Activated naive CD4-positive, alpha-beta T cell treated with anti-CD3 and anti-CD28 coated beads for 36 hours (primary cell): ENCODE measurements at regions not wholly inside any gene's neighbourhood (a gene's known extent, or its start where the extent isn't known, plus 50 kb on each side); places are given as distances from the start of the nearest gene placed in this dataset.
"Not testable (repeated sequence)": the region's sequence is repeated elsewhere in the genome, so short reads cannot be mapped to it uniquely, and the experiment has no call there.

ENCODE experiments used
- CTCF ChIA-PET: fragments of 350-600 bp; sonication (Branson Sonifier 250); formaldehyde crosslinking; loops from one replicate; lab custom pipeline; 2021; ENCODE audit warnings: antibody characterized with exemption; lab: Charles Lee
- DNase-seq: peaks from one replicate; pipeline ENCODE4 v3.0.0-alpha.2; 2020
- H3K27ac Mint-ChIP-seq: one replicate; pipeline ENCODE4 v1.8.0; 2021; ENCODE audit warnings: mild to moderate bottlenecking, mixed read lengths
- H3K27me3 Mint-ChIP-seq: one replicate; pipeline ENCODE4 v1.8.0; 2021; ENCODE audit warnings: low read depth, mixed read lengths
- H3K36me3 Mint-ChIP-seq: one replicate; pipeline ENCODE4 v1.8.0; 2021; ENCODE audit warnings: low read depth, mixed read lengths
- H3K4me1 Mint-ChIP-seq: one replicate; pipeline ENCODE4 v1.8.0; 2021; ENCODE audit warnings: low read depth, mixed read lengths
- H3K4me3 Mint-ChIP-seq: one replicate; pipeline ENCODE4 v1.8.0; 2021; ENCODE audit warnings: mild to moderate bottlenecking, moderate library complexity, mixed read lengths
- H3K9me3 Mint-ChIP-seq: one replicate; pipeline ENCODE4 v1.8.0; 2021; ENCODE audit warnings: mixed read lengths
- intact Hi-C: fragments of 100-400 bp; cut with micrococcal nuclease; formaldehyde crosslinking; loops from one replicate; pipeline ENCODE4 v1.15.1; 2023

DNA sequence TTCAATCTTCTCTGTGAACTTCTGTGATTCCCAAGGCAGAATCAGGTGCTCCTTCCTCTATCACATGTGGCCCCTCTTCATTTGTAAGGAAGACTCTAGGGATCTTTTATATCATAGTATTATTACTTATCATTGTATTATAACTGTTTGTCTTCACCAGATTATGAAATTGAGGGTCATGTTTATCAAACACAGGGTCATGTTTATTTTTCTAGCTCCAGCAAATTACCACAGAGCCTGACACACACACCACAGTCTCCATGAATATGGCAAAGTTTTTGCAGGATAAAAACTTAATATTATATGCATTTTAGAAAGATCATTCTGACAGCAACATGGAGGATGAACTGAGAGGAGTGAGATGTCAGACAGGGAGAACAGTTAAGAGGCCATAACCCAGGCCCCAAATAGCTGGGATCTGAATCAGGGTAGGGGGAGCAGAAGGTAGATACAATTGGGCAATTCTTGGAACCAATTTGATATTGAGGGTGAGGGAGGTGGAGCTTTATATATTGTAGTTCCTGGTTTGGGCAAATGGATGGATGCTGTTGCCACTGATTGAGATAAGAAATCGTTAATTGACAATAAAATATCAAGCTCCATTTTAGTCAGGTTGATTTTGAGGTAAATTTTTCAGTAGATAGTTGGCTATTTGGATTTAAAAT, 130.7 kb downstream of the DHRS2 start:
- Mint-ChIP-seq H3K4me3 (no peak overlapping the region), H3K4me1 (no peaks in the 10 kb centered on the region)
- intact Hi-C loops = no loop called here

GRCh38 chr14:23769221-23769728, 133.1 kb downstream of the DHRS2 start:
- H3K9me3 Mint-ChIP-seq, H3K36me3 Mint-ChIP-seq, H3K27ac Mint-ChIP-seq, DNase-seq, intact Hi-C loops, CTCF ChIA-PET, H3K4me3 Mint-ChIP-seq, H3K4me1 Mint-ChIP-seq: not testable (repeated sequence)
- peaks cover 14% of the 10 kb centered on the region for H3K27me3 Mint-ChIP-seq

More for the DNA sequence above, 130.7 kb downstream of the DHRS2 start:
- no peak overlapping the region for H3K27ac Mint-ChIP-seq
- CTCF ChIA-PET = no interaction called here
- DNase-seq = no peak
- H3K27me3 Mint-ChIP-seq = peaks cover 9% of the 10 kb centered on the region
- no peaks in the 10 kb centered on the region for H3K36me3 Mint-ChIP-seq
- no peaks in the 10 kb centered on the region for H3K9me3 Mint-ChIP-seq

DNA sequence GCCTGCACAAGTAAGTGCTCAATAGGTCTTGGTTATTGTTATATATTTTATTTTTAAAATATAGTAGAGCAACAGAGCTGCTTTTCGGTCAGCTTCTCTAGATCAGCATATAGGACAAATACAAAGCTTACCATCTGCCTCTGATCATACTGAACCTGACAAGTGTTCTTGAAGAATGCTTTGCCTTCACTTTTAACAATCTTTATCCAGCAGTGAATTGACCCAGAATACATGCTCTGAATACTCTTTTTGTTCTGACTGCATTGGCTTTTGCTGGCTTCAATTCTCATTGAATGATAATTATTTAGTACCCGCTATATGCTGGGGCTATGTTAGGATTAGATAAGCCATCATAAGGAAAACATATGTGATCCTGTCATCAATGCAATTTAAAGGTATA, 137.8 kb downstream of the DHRS2 start:
- no peak overlapping the region for H3K4me3 Mint-ChIP-seq
- no peak overlapping the region for H3K27ac Mint-ChIP-seq
- H3K9me3 Mint-ChIP-seq = no peaks in the 10 kb centered on the region
- intact Hi-C loops = no loop called here
- peaks cover 17% of the 10 kb centered on the region for H3K27me3 Mint-ChIP-seq
- H3K36me3 Mint-ChIP-seq = no peaks in the 10 kb centered on the region
- CTCF ChIA-PET = no interaction called here
- H3K4me1 Mint-ChIP-seq = no peaks in the 10 kb centered on the region
- DNase-seq = no peak

- H3K27me3 Mint-ChIP-seq = peaks cover 15% of the 10 kb centered on the region
- DNase-seq = no peak
- H3K9me3 Mint-ChIP-seq = no peaks in the 10 kb centered on the region
- H3K36me3 Mint-ChIP-seq = no peaks in the 10 kb centered on the region
- no peak overlapping the region for H3K4me3 Mint-ChIP-seq
- intact Hi-C loops = no loop called here
- CTCF ChIA-PET = no interaction called here
- no peak overlapping the region for H3K27ac Mint-ChIP-seq
- H3K4me1 Mint-ChIP-seq = no peaks in the 10 kb centered on the region
These were observed 140.1 kb downstream of the DHRS2 start for GRCh38 chr14:23776296-23776695.

DNA sequence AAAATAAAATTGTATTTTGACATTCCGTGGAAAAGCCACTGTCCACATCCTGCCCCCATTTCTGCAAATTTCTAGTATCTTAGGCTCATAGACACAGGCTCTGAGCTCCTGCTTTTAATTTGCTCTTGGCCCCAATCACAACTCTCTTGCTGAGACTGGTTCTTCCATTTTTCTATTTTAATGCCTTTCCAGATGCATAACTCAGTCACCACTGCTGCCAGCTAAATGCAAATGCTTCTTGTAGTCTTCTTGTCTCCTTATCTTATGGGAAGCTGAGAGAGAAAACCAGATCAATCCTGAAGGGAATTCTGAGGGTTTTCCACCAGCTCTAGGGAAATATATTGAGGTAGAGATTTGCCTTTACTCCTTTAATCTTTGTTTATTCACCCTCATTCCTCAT, 149.0 kb downstream of the DHRS2 start:
- intact Hi-C loops = no loop called here
- Mint-ChIP-seq H3K4me3 (no peak overlapping the region), H3K27ac (no peak overlapping the region), H3K27me3 (peaks cover 5% of the 10 kb centered on the region), H3K4me1 (no peaks in the 10 kb centered on the region), H3K9me3 (no peaks in the 10 kb centered on the region), H3K36me3 (no peaks in the 10 kb centered on the region)
- CTCF ChIA-PET = no interaction called here
- no peak for DNase-seq

- H3K27ac Mint-ChIP-seq = no peak overlapping the region
- CTCF ChIA-PET = no interaction called here
- H3K9me3 Mint-ChIP-seq = no peaks in the 10 kb centered on the region
- H3K4me3 Mint-ChIP-seq = no peak overlapping the region
- intact Hi-C loops = no loop called here
- no peaks in the 10 kb centered on the region for H3K36me3 Mint-ChIP-seq
- no peaks in the 10 kb centered on the region for H3K4me1 Mint-ChIP-seq
- peaks cover 5% of the 10 kb centered on the region for H3K27me3 Mint-ChIP-seq
- DNase-seq = no peak
These were observed 151.3 kb downstream of the DHRS2 start for GRCh38 chr14:23787436-23787835.

- no peaks in the 10 kb centered on the region for H3K36me3 Mint-ChIP-seq
- DNase-seq = no peak
- no peak overlapping the region for H3K27ac Mint-ChIP-seq
- no peak overlapping the region for H3K4me3 Mint-ChIP-seq
- peaks cover 5% of the 10 kb centered on the region for H3K27me3 Mint-ChIP-seq
- H3K9me3 Mint-ChIP-seq = no peaks in the 10 kb centered on the region
- intact Hi-C loops = no loop called here
- CTCF ChIA-PET = no interaction called here
- H3K4me1 Mint-ChIP-seq = no peaks in the 10 kb centered on the region
These were observed 153.5 kb downstream of the DHRS2 start for GRCh38 chr14:23789696-23790095.

- H3K27ac Mint-ChIP-seq = no peak overlapping the region
- H3K4me3 Mint-ChIP-seq = no peak overlapping the region
- no peaks in the 10 kb centered on the region for H3K9me3 Mint-ChIP-seq
- CTCF ChIA-PET = no interaction called here
- intact Hi-C loops = no loop called here
- no peaks in the 10 kb centered on the region for H3K36me3 Mint-ChIP-seq
- H3K4me1 Mint-ChIP-seq = no peaks in the 10 kb centered on the region
- H3K27me3 Mint-ChIP-seq = peaks cover 2% of the 10 kb centered on the region
- DNase-seq = no peak
These were observed 157.4 kb downstream of the DHRS2 start for GRCh38 chr14:23793532-23793931.

GRCh38 chr14:23800811-23801210, 152.8 kb upstream of the DHRS4 start:
- Mint-ChIP-seq H3K27me3 (peaks cover 5% of the 10 kb centered on the region), H3K36me3 (no peaks in the 10 kb centered on the region), H3K4me1 (no peaks in the 10 kb centered on the region), H3K4me3 (no peak overlapping the region), H3K9me3 (peaks cover 12% of the 10 kb centered on the region), H3K27ac (no peak overlapping the region)
- intact Hi-C loops = no loop called here
- DNase-seq = no peak
- CTCF ChIA-PET = no interaction called here

DNA sequence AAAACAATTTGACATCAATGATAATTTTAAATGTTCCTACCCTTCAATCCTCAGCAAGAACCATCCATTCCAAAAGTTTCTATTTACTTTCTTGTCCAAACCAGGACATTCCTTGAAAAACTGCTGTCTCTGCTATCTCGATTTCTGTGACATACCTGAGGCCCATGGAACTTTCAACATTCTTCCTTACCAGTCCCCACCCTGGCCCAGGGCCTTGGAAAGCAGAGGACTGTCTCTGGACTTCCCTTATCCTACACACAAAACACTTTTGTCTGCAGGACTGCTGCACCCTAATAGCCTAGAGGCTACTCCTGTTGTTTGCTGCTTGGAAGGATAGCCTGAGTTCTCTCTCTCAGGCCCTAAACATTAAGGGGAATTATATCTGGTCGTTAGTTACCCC, 151.8 kb upstream of the DHRS4 start:
- Mint-ChIP-seq H3K27ac (no peak overlapping the region), H3K9me3 (peaks cover 14% of the 10 kb centered on the region), H3K36me3 (no peaks in the 10 kb centered on the region), H3K27me3 (peaks cover 5% of the 10 kb centered on the region), H3K4me1 (no peaks in the 10 kb centered on the region), H3K4me3 (no peak overlapping the region)
- no peak for DNase-seq
- CTCF ChIA-PET = no interaction called here
- intact Hi-C loops = no loop called here

GRCh38 chr14:23804817-23805216, 148.8 kb upstream of the DHRS4 start:
- Mint-ChIP-seq H3K9me3 (peaks cover 14% of the 10 kb centered on the region), H3K4me3 (no peak overlapping the region), H3K27me3 (no peaks in the 10 kb centered on the region), H3K4me1 (no peaks in the 10 kb centered on the region), H3K27ac (no peak overlapping the region), H3K36me3 (no peaks in the 10 kb centered on the region)
- DNase-seq = no peak
- intact Hi-C loops = no loop called here
- CTCF ChIA-PET = no interaction called here

GRCh38 chr14:23805761-23806160, 147.8 kb upstream of the DHRS4 start:
- H3K36me3 Mint-ChIP-seq = no peaks in the 10 kb centered on the region
- peaks cover 14% of the 10 kb centered on the region for H3K9me3 Mint-ChIP-seq
- H3K4me3 Mint-ChIP-seq = no peak overlapping the region
- no peak overlapping the region for H3K27ac Mint-ChIP-seq
- no peaks in the 10 kb centered on the region for H3K4me1 Mint-ChIP-seq
- CTCF ChIA-PET = no interaction called here
- DNase-seq = no peak
- H3K27me3 Mint-ChIP-seq = no peaks in the 10 kb centered on the region
- intact Hi-C loops = no loop called here

DNA sequence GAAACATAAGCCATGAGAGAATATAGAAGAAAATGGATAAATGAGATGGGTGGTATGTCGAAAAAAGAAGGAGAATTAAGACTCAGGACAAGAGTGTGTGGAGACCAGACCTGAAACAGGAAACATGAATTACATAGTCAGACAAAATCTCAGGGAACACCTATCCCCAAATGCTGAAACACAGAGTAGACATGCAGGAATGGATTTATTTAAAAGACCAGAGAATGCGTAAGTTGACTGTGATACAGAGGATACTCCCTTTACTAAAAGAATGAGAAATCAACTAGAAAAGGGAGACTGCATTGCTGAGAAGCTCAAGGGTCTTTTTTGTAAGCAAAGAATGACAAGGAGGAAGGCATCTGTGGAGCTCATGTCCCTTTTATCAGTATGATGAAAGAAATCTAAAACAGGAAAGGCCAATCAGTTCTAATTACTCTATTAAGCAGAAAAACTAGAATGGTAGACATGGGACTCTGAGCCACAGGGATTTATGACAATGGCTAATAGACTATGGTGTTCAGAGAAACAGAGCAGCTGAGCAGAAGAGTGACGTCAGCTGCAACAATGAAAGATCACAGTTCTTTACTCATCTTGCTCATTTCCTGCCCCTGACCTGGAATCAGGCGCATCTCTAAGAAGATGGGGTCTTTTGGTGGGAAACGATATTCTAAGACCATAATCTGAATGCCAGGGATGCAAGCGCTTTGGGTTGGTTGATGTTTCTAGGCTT, 138.9 kb upstream of the DHRS4 start:
- H3K4me1 Mint-ChIP-seq = no peaks in the 10 kb centered on the region
- H3K4me3 Mint-ChIP-seq = no peak overlapping the region
- CTCF ChIA-PET = interaction anchor here (0.6 kb wide), 1 partner anchor 41 kb away, joined by 3 read pairs; no protein-coding TSS in a partner anchor
- no peaks in the 10 kb centered on the region for H3K27me3 Mint-ChIP-seq
- DNase-seq = no peak
- intact Hi-C loops = no loop called here
- H3K9me3 Mint-ChIP-seq = peaks cover 2% of the 10 kb centered on the region
- no peak overlapping the region for H3K27ac Mint-ChIP-seq
- H3K36me3 Mint-ChIP-seq = no peaks in the 10 kb centered on the region
